Activated naive CD4-positive, alpha-beta T cell treated with anti-CD3 and anti-CD28 coated beads for 36 hours (primary cell): ENCODE measurements at regions not wholly inside any gene's neighbourhood (a gene's known extent, or its start where the extent isn't known, plus 50 kb on each side); places are given as distances from the start of the nearest gene placed in this dataset.

Source experiments
- CTCF ChIA-PET: fragments of 350-600 bp; sonication (Branson Sonifier 250); formaldehyde crosslinking; loops from one replicate; lab custom pipeline; 2021; ENCODE audit warnings: antibody characterized with exemption; lab: Charles Lee
- DNase-seq: peaks from one replicate; pipeline ENCODE4 v3.0.0-alpha.2; 2020
- H3K27ac Mint-ChIP-seq: one replicate; pipeline ENCODE4 v1.8.0; 2021; ENCODE audit warnings: mild to moderate bottlenecking, mixed read lengths
- H3K27me3 Mint-ChIP-seq: one replicate; pipeline ENCODE4 v1.8.0; 2021; ENCODE audit warnings: low read depth, mixed read lengths
- H3K36me3 Mint-ChIP-seq: one replicate; pipeline ENCODE4 v1.8.0; 2021; ENCODE audit warnings: low read depth, mixed read lengths
- H3K4me1 Mint-ChIP-seq: one replicate; pipeline ENCODE4 v1.8.0; 2021; ENCODE audit warnings: low read depth, mixed read lengths
- H3K4me3 Mint-ChIP-seq: one replicate; pipeline ENCODE4 v1.8.0; 2021; ENCODE audit warnings: mild to moderate bottlenecking, moderate library complexity, mixed read lengths
- H3K9me3 Mint-ChIP-seq: one replicate; pipeline ENCODE4 v1.8.0; 2021; ENCODE audit warnings: mixed read lengths
- intact Hi-C: fragments of 100-400 bp; cut with micrococcal nuclease; formaldehyde crosslinking; loops from one replicate; pipeline ENCODE4 v1.15.1; 2023

GRCh38 chr9:109704546-109704945 lies 75.5 kb upstream of the PALM2AKAP2 start:
- H3K9me3 Mint-ChIP-seq: no peaks in the 10 kb centered on the region
- CTCF ChIA-PET: no interaction called here
- H3K36me3 Mint-ChIP-seq: no peaks in the 10 kb centered on the region
- DNase-seq: no peak
- intact Hi-C loops: no loop called here
- peaks cover 8% of the 10 kb centered on the region for H3K27me3 Mint-ChIP-seq
- no peak overlapping the region for H3K4me3 Mint-ChIP-seq
- H3K4me1 Mint-ChIP-seq: no peaks in the 10 kb centered on the region
- H3K27ac Mint-ChIP-seq: no peak overlapping the region

GRCh38 chr9:109705515-109705914 lies 74.5 kb upstream of the PALM2AKAP2 start:
- Mint-ChIP-seq H3K36me3 (no peaks in the 10 kb centered on the region), H3K4me1 (no peaks in the 10 kb centered on the region), H3K27me3 (peaks cover 4% of the 10 kb centered on the region), H3K27ac (no peak overlapping the region), H3K4me3 (no peak overlapping the region), H3K9me3 (no peaks in the 10 kb centered on the region)
- DNase-seq: no peak
- CTCF ChIA-PET: interaction anchor here (0.6 kb wide), 1 partner anchor 33 kb away, joined by 3 read pairs; no protein-coding TSS in a partner anchor
- intact Hi-C loops: no loop called here

GRCh38 chr9:109707355-109707754 lies 72.6 kb upstream of the PALM2AKAP2 start:
- Mint-ChIP-seq H3K27ac (no peak overlapping the region), H3K36me3 (no peaks in the 10 kb centered on the region), H3K27me3 (peaks cover 4% of the 10 kb centered on the region), H3K4me3 (no peak overlapping the region), H3K9me3 (no peaks in the 10 kb centered on the region), H3K4me1 (no peaks in the 10 kb centered on the region)
- intact Hi-C loops: no loop called here
- CTCF ChIA-PET: no interaction called here
- no peak for DNase-seq

- Mint-ChIP-seq H3K9me3 (no peaks in the 10 kb centered on the region), H3K4me3 (no peak overlapping the region), H3K4me1 (no peaks in the 10 kb centered on the region), H3K36me3 (no peaks in the 10 kb centered on the region), H3K27me3 (peaks cover 4% of the 10 kb centered on the region), H3K27ac (no peak overlapping the region)
- DNase-seq: no peak
- intact Hi-C loops: no loop called here
- CTCF ChIA-PET: no interaction called here
Observed at GRCh38 chr9:109708451-109708945, 71.5 kb upstream of the PALM2AKAP2 start.

- no peak for DNase-seq
- Mint-ChIP-seq H3K9me3 (no peaks in the 10 kb centered on the region), H3K27ac (no peak overlapping the region), H3K36me3 (no peaks in the 10 kb centered on the region), H3K4me3 (no peak overlapping the region), H3K27me3 (peaks cover 4% of the 10 kb centered on the region), H3K4me1 (no peaks in the 10 kb centered on the region)
- CTCF ChIA-PET: no interaction called here
- intact Hi-C loops: no loop called here
Observed at GRCh38 chr9:109709866-109710265, 70.1 kb upstream of the PALM2AKAP2 start.

- Mint-ChIP-seq H3K4me3 (no peak overlapping the region), H3K9me3 (no peaks in the 10 kb centered on the region), H3K36me3 (no peaks in the 10 kb centered on the region), H3K27ac (no peak overlapping the region), H3K4me1 (no peaks in the 10 kb centered on the region), H3K27me3 (peaks cover 4% of the 10 kb centered on the region)
- DNase-seq: no peak
- intact Hi-C loops: no loop called here
- CTCF ChIA-PET: no interaction called here
Observed at GRCh38 chr9:109710830-109711229, 69.2 kb upstream of the PALM2AKAP2 start.

- no peaks in the 10 kb centered on the region for H3K4me1 Mint-ChIP-seq
- no peaks in the 10 kb centered on the region for H3K36me3 Mint-ChIP-seq
- H3K9me3 Mint-ChIP-seq: no peaks in the 10 kb centered on the region
- intact Hi-C loops: no loop called here
- CTCF ChIA-PET: no interaction called here
- no peak overlapping the region for H3K4me3 Mint-ChIP-seq
- H3K27ac Mint-ChIP-seq: no peak overlapping the region
- no peak for DNase-seq
- H3K27me3 Mint-ChIP-seq: no peaks in the 10 kb centered on the region
Observed at GRCh38 chr9:109715344-109715743, 64.7 kb upstream of the PALM2AKAP2 start.

GRCh38 chr9:109716631-109717030 lies 63.4 kb upstream of the PALM2AKAP2 start:
- Mint-ChIP-seq H3K9me3 (no peaks in the 10 kb centered on the region), H3K27ac (no peak overlapping the region), H3K4me1 (no peaks in the 10 kb centered on the region), H3K4me3 (no peak overlapping the region), H3K36me3 (no peaks in the 10 kb centered on the region), H3K27me3 (no peaks in the 10 kb centered on the region)
- intact Hi-C loops: no loop called here
- CTCF ChIA-PET: no interaction called here
- no peak for DNase-seq

- intact Hi-C loops: no loop called here
- no peaks in the 10 kb centered on the region for H3K27me3 Mint-ChIP-seq
- H3K27ac Mint-ChIP-seq: no peak overlapping the region
- no peaks in the 10 kb centered on the region for H3K4me1 Mint-ChIP-seq
- no peak overlapping the region for H3K4me3 Mint-ChIP-seq
- CTCF ChIA-PET: no interaction called here
- H3K36me3 Mint-ChIP-seq: no peaks in the 10 kb centered on the region
- H3K9me3 Mint-ChIP-seq: no peaks in the 10 kb centered on the region
- DNase-seq: no peak
Observed at GRCh38 chr9:109717342-109717741, 62.7 kb upstream of the PALM2AKAP2 start.

GRCh38 chr9:109718861-109719260 lies 61.1 kb upstream of the PALM2AKAP2 start:
- Mint-ChIP-seq H3K9me3 (no peaks in the 10 kb centered on the region), H3K27ac (no peak overlapping the region), H3K36me3 (no peaks in the 10 kb centered on the region), H3K4me1 (no peaks in the 10 kb centered on the region), H3K27me3 (peaks cover 7% of the 10 kb centered on the region), H3K4me3 (no peak overlapping the region)
- CTCF ChIA-PET: no interaction called here
- DNase-seq: no peak
- intact Hi-C loops: no loop called here

- no peak for DNase-seq
- Mint-ChIP-seq H3K4me3 (no peak overlapping the region), H3K27me3 (peaks cover 7% of the 10 kb centered on the region), H3K9me3 (no peaks in the 10 kb centered on the region), H3K36me3 (no peaks in the 10 kb centered on the region), H3K4me1 (no peaks in the 10 kb centered on the region), H3K27ac (no peak overlapping the region)
- intact Hi-C loops: no loop called here
- CTCF ChIA-PET: no interaction called here
Observed at GRCh38 chr9:109721001-109721400, 59.0 kb upstream of the PALM2AKAP2 start.

GRCh38 chr9:109722007-109722406 lies 58.0 kb upstream of the PALM2AKAP2 start:
- Mint-ChIP-seq H3K4me1 (no peaks in the 10 kb centered on the region), H3K4me3 (no peak overlapping the region), H3K27me3 (peaks cover 7% of the 10 kb centered on the region), H3K9me3 (no peaks in the 10 kb centered on the region), H3K27ac (no peak overlapping the region), H3K36me3 (no peaks in the 10 kb centered on the region)
- DNase-seq: no peak
- intact Hi-C loops: no loop called here
- CTCF ChIA-PET: no interaction called here

- H3K27ac Mint-ChIP-seq: no peak overlapping the region
- DNase-seq: no peak
- H3K4me3 Mint-ChIP-seq: no peak overlapping the region
- peaks cover 7% of the 10 kb centered on the region for H3K27me3 Mint-ChIP-seq
- H3K9me3 Mint-ChIP-seq: no peaks in the 10 kb centered on the region
- intact Hi-C loops: no loop called here
- CTCF ChIA-PET: no interaction called here
- H3K4me1 Mint-ChIP-seq: no peaks in the 10 kb centered on the region
- no peaks in the 10 kb centered on the region for H3K36me3 Mint-ChIP-seq
Observed at GRCh38 chr9:109723781-109724180, 56.2 kb upstream of the PALM2AKAP2 start.

- H3K4me1 Mint-ChIP-seq: no peaks in the 10 kb centered on the region
- no peak for DNase-seq
- no peak overlapping the region for H3K4me3 Mint-ChIP-seq
- no peaks in the 10 kb centered on the region for H3K36me3 Mint-ChIP-seq
- no peaks in the 10 kb centered on the region for H3K9me3 Mint-ChIP-seq
- intact Hi-C loops: no loop called here
- peaks cover 7% of the 10 kb centered on the region for H3K27me3 Mint-ChIP-seq
- H3K27ac Mint-ChIP-seq: no peak overlapping the region
- CTCF ChIA-PET: no interaction called here
Observed at GRCh38 chr9:109725460-109725859, 54.5 kb upstream of the PALM2AKAP2 start.
